GM23248 (cell line): ENCODE measurements at regions not wholly inside any gene's neighbourhood (a gene's known extent, or its start where the extent isn't known, plus 50 kb on each side); places are given as distances from the start of the nearest gene placed in this dataset.

Source experiments
- EZH2 ChIP-seq: fragments of 200-600 bp; sonication (generic); IDR thresholded peaks from 2 replicates; pipeline ENCODE4 v1.6.1; 2018; ENCODE audit warnings: antibody characterized with exemption, mild to moderate bottlenecking; ENCODE audit not compliant: insufficient read depth, poor library complexity, severe bottlenecking
- EZH2phosphoT487 ChIP-seq: fragments of 200-600 bp; sonication (generic); IDR thresholded peaks from 2 replicates; pipeline ENCODE4 v1.6.1; 2018; ENCODE audit warnings: antibody characterized with exemption, moderate library complexity, mild to moderate bottlenecking, low read depth; ENCODE audit not compliant: insufficient read depth

DNA sequence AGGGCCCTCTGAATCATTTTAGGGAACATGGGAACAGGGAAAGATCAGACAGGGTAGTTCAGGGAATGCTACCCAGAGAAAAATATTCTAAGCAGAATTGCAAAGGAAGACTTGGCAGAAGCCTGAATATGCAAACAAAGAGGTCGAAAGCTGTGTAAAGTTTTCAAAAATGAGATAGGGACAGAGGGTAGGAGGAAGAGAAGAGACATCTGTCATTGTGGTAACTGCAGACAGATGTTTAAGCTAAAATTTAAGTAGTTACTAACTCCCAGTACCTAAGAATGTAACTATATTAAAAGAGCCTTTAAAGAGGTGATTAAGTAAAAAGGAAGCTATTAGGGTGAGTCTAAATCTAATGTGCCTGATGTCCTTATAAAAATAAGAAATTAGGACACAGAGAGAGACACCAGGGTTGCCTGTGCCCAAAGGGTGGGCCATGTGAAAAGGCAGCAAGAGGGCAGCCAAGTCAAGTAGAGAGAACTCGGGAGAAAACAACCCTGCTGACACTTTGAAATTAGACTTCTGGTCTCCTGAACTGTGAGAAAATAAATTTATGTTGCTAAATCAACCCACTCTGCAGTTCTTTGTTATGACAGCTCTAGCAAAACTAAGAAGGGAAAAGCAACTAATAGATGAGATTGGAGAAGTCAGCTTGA is 1647.4 kb upstream of the C9orf72 start:
- TF ChIP-seq EZH2 (no peak), EZH2phosphoT487 (no peak)
